ENCODE measurements at regions not wholly inside any gene's neighbourhood (a gene's known extent, or its start where the extent isn't known, plus 50 kb on each side); places are given as distances from the start of the nearest gene placed in this dataset.
"Not testable (repeated sequence)": the region's sequence is repeated elsewhere in the genome, so short reads cannot be mapped to it uniquely, and the experiment has no call there.

DNA sequence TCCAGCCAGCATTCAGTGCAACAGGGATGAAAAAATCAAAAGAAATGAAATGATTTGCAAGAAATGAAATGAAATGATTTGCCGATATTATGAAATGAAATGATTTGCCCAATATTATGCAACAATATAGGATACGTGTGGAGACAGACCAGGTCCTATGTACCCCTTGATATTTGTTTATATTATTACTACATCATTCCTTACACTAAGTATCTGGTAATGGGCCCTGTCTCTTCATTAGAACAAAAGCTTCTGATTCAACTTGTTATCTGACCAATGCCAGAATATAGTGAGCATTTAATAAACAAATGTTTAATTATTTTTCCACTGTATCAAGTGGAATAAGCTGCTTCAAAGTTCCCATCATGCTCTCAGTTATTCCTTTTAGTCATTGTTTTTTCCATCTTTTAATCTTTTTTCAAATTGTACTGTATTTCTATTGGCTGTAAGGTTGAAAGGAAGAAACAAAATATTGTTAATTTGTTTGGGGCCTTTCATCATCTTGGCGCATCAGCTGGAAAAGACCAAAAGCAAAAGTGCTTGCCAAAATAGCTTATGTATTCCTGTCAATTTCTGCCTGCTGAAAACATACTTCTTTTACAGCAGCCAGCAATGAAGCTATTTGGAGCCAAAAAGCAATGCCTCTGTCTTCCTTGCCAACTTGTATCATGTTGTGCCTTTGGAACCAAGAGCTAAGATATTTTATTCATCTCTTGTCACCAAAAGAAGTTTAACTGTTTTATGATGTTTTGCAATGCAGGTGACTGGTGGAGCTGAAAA lies 2314.9 kb downstream of the LRRC4C start:
- no peak for DNase-seq (ENCODE audit: low spot score)

DNA sequence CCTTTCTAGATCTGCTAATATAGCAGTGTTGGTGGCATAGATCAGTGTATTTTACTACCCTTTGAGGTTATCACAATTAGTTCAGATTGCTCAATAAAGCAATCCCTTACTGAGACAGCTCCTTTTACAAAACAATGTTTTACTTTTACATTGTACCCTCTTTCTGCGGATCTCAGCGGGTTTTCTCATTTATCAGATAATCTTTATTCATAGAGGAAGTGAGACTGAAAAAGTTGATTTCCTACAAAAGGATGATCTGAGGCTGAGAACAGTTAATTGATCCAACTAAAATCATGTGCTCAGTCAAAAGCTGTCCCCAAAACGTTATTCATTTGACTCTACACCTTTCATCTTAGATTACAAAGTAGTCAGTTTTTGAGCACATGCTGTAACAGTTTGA lies 2319.9 kb downstream of the LRRC4C start:
- no peak for DNase-seq (ENCODE audit: low spot score)

DNA sequence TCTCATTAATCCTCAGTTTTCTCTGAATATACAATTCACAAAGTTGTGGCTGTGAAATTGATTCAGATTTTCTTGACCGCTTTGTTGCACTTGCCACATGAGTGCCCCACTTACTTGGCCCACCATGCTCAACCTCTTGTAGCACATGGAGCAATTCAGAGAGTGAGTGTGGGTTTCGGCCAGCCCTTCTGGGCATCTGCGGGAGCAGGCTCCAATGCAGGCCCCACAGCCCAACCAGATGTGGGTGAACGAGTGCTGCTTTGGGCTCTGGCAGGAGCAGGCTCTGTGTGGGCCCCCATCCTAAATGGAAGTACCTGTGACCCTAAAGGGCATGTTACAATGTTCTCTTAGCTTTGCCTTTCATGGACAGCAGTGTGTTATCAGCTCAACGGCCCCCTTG lies 2338.6 kb downstream of the LRRC4C start:
- DNase-seq (ENCODE audit: low spot score), result no peak

DNA sequence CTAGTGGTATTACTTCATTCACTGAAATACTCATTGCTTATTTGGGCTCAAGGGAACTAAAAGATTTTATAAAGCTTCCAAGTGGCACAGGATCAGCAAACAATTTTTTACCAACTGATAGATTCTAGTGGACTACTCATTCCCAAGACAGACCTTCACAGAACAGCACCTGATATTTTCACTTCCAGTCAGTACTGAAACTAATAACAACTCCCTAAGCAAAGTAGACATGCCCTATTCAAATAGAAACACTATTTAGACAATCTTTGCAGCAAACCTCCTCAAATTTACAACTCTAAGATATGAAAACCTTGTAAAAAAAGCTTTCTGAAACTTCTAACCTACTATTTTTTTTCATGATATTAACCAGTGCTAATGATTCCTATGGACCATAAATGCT lies 2345.8 kb downstream of the LRRC4C start:
- DNase-seq (ENCODE audit: low spot score), result no peak

DNA sequence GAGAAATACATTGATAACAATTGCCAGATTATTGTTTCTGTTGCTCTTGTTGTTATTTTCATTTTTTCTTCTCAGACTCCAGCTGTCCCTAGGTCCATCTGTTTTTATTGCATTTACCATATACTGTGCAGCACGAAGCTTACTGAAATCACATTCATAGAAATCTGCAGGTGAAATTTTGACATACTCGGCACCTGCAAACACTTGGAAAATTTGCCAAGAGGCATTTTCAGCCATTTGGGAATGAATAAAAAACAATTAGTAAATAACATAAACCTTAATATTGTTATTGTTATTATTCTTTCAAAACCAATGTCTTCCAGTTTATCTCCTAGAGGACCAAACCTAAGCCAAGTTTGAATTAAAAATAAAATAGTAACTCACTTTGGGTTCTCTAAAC lies 2357.2 kb downstream of the LRRC4C start:
- DNase-seq (ENCODE audit: low spot score), result no peak

DNA sequence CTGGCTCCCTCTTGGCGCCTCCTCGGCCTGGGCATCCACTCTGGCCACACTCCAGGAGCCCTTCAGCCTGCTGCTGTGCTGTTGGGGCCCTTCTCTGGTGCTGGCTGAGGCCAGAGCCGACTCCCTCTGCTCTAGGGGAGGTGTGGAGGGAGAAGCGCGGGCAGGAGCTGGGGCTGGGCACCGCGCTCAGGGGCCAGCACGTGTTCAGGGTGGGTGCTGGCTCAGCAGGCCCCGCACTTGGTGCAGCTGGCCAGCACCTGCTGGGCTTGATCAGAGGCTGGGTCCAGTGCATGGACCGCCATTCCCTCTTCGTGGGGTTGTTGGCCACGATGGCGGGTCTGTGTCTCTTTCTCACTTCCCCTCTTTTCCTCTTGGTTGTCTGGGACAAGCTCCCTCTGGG lies 2381.0 kb downstream of the LRRC4C start:
- no peak for DNase-seq (ENCODE audit: low spot score)

DNA sequence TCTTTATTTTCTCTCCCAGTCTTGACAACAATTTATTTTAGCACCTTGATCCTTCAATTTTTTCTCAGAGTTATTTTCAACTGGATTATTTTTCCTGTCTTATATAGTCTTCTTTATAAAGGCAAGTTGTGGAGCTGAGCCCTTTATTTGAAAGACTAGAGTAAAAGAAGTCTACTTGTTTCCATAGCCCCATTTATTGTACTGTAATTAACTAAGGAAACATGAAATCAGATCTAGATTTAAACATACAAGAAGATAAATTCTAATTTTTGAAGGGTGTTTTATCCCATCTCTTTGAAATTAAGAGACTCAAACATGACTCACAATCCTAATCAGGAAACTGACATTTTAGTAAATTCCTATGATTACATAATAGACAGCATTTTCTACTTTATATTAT lies 2421.8 kb downstream of the LRRC4C start:
- DNase-seq (ENCODE audit: low spot score), result no peak

DNA sequence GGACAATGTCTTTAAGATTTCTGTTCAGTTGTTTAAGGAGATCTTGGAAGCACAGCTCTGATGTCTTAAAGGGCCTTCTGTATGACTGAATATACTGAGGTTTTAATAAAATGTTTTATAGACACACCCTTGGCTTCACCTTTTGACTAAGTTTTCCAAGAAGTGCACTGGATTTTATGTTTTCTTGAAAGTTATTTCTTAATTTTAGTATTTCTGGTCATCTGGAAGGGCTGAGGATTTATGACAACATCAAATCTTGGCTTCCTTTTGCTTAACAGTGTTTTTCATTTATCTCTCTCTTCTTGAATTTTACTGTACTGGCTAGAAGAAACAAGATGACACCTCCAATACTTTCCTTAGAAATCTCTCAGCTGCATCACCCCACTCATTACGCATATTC lies 2423.4 kb downstream of the LRRC4C start:
- DNase-seq (ENCODE audit: low spot score), result no peak

DNA sequence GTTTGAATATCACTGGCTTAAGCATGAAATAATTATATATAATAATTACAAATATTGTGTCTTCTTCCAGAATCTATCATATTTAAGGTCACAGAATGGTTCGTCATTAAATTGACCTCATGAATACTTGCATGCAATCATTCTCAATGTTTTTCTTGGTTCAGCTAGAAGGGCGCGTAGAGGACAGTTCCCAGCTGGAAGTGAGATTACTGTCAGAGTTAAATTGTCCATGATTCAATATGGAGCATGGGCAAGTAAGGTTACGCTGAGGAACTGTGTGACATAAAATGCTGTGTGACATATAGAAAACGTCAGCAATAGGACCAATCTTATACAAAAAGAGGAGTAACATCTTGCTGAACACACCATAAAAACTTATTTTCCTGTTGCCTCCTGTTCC lies 2423.5 kb upstream of the RAG2 start:
- no peak for DNase-seq (ENCODE audit: low spot score)

DNA sequence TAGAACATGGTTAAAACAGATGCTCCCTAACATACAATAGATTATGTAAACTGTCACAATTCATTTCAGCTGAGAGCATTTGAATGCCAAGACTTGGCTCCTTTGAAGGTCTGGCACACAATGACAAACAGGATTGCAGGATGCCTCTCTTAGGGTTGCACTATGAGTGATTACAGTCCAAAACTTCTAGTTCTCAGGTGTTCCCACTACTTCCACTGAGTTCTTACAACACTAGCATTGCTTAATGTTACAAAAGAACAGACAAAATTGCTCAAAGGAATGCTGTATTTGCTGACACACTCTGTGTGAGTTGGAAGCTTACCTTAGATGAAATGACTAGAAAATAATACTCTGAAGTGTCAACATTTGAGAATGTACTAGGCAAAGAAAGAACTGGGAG lies 2413.8 kb upstream of the RAG2 start:
- DNase-seq (ENCODE audit: low spot score), result no peak

DNA sequence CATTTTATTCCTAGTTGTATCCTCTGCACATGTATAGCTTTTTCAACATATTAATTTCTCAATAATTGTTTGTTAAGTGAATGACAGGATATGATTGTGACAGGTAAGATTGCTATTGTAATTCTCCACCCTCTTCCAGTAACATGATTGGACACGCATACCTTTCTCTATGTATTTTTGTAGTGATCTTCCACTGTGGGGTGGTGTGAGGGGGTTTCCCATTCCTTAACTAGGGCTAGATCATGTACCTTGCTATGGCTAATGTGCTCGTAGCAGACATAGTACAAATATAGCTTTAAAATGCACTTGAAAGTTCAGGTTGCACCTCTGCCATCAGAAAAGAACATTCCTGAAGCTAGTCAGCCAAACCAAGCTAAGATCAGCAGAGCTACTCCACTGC lies 2392.8 kb upstream of the RAG2 start:
- no peak for DNase-seq (ENCODE audit: low spot score)

DNA sequence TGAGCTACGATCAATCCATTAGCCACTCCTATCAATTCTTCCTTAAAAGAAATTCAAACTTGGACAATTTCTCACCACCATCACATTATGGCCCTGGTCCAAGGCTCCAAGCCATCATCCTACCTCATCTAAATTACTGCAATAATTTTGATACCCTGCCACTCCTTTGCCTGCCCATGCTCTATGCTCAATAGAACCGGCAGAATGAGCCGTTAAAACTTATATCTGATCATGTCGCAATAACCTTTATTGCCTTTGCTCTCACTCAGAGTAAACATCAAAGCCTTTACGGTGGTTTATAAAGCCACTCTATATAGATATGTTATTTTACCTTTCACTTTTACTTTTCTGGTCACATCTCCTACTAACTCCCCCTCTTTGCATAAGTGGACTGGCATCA lies 2392.1 kb upstream of the RAG2 start:
- no peak for DNase-seq (ENCODE audit: low spot score)

DNA sequence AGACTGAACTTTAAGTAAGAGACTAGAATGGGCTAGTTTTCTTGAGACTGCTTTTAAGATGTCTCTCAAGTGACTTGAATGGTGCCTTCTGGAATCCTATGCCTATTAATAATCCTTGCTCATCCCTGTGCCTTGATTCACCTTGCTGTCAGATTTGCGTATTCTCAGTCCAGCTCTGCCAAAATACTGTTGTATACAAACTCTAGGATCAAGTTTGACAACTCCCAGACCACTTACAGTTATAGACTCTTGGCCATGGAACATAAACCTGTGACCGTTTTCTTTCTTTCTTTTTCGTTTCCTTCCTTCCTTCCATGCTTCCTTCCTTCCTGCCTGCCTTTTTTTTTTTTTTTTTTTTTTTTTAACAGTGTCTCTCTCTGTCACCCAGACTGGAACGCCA lies 2390.9 kb upstream of the RAG2 start:
- no peak for DNase-seq (ENCODE audit: low spot score)

DNA sequence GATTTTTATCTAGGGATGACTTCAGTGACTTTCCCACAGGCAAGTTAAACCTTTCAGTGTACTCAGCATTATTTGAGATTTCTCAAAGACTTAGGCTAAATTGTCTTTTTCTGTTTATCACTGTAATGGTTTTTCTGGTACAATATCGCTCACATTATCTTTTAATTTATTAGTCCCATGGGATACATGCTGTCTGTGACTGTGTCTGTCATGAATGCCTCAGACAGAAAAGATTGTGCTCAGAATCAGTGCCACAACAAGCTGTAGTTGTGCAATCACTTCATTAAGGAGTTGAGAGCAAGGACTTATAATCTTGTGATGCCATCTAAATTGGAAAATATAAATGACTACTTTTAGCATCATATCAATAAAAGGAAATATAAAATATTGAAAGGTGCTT lies 2374.2 kb upstream of the RAG2 start:
- no peak for DNase-seq (ENCODE audit: low spot score)

DNA sequence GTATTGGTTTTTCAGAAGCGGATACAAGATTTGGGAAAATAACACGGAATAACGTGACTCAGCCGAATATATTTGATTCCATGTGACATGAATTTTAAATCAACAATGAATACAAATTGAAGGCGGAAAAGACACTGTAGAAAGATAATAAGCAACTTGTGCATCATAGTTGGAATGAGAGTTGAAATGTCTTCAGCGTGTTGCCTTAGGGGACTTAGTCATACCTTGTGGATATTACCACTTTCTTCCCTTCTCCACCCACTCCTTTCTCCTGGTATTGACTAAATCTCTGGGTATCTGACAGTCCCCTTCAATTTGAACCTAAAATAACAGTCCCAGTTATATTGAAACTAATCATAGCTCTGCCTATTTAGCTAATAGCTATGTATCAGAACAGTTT lies 2373.1 kb upstream of the RAG2 start:
- no peak for DNase-seq (ENCODE audit: low spot score)

DNA sequence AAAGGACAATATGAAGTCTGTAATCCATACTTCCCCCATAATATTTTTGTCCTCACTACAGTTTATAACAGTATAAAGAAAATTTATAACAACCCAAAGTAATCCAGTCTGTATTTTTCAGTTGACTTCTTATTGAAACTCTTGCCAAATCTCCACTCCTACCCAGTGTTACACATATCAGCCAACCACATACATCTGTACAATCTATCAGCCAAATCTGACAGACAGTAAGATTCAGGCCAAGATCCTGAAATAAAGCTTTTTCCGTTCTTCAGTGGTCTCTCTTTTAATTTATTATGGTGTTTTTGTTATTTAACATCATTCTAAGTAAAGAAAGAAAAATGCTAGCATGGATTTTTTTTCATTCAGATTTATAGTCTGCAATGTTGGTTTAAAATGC lies 2370.9 kb upstream of the RAG2 start:
- no peak for DNase-seq (ENCODE audit: low spot score)

DNA sequence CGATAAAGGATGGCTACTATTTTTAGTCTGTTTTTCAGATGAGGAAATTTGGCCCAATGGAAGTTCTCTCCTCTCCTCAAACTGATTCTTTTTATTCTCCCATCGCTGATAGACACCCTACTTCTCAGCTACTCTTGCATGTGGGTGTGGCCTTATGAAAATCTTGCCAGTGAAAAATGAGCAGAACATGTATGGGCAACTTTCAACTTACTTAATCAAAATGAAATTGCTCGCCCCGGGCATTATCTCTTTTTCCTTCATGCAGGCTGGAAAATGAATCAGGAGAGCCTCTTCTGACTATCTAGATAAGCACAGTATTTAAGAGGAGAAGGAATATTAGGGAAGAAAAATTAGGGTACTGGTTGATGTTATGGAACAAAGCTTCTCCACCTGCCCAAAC lies 2354.7 kb upstream of the RAG2 start:
- no peak for DNase-seq (ENCODE audit: low spot score)

DNA sequence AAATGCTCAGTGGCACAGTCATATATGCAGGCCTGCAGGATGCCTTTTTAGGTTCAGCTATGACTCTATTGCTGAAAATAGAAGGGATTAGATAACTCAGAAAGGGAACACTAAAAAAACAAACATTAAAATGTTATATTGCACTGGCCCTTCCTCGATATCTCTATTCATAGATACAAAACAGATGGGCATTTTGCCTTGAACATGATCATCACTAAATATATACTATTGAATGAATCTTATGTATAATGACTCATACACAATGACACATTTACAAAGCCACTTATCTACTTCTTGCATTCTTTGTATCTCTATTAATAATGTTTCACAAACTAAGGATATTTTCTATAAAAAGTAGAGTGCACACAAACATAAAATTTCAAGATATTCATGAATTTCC lies 2352.8 kb upstream of the RAG2 start:
- no peak for DNase-seq (ENCODE audit: low spot score)

DNA sequence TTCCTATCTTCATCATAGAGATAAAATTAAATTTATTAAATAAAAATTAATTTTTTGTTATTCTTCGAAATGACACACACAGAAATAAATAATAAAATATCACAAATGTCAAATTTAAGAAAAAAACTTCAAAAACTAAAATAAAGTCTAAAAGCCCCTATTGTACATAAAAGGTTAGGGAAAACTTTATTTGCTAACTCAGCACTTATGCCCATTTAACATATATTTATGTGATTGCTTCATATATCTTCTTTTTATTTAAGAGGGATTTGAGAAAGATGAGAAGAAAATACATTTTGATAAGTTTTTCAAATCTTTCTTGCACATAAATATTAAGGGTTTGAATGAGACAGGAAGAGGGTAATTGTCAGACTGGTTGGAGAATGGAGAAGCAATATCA lies 2350.4 kb upstream of the RAG2 start:
- no peak for DNase-seq (ENCODE audit: low spot score)

DNA sequence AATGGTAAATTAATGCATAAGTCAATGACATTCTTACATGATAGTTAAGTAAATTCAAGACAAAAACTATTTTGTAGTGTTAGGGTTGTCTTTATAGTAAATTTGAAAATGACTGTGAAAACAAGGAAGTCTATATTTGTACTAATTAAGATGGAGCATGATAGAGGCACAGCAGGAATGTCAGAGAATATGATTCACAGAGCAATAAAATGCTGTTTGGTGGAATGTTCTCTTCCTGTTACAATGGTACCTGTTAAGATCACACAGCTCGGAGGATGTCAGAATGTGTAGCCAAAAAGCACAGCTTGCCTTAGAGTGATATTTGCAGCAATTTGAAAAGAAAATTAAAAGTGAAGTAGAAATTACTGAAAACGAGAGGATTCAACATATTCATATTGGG lies 2339.7 kb upstream of the RAG2 start:
- peak; percentile 4 for DNase-seq (ENCODE audit: low spot score)

DNA sequence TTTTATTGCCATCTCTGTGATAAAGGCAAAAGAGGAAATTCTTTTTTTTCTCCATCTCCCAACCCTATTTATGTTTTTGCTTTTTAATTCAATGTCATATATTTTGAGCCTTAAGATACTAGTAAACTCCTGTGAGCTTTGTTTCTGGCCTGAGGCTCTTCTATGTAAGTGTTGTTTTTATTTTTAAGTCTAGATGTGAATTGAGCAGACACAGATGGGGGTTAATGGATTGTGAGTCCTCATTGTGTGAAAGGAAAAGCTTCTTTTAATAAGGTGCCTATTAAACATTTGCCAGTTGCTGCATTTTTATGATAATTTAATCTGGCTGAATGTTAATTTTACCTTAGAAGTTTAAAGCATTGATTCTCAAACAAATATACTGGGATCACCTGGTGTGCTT lies 2337.9 kb upstream of the RAG2 start:
- no peak for DNase-seq (ENCODE audit: low spot score)

DNA sequence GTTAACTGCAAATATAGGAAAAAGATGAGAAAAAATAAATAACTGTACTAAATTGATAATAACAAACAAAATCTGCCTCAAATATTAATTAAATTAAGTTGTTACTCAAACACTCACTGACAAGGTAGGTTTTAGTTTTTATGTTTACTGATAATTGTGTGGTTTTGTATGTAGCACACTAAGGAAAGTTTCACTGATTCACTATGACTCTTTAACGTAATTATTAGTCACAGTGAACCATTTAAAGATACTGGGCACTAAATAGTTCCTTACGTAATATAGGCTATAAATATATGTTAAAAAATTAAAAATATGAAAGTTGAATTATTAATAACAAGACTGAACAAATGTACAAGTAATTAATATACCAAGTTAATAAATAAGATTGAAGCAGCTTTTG lies 2330.0 kb upstream of the RAG2 start:
- no peak for DNase-seq (ENCODE audit: low spot score)

DNA sequence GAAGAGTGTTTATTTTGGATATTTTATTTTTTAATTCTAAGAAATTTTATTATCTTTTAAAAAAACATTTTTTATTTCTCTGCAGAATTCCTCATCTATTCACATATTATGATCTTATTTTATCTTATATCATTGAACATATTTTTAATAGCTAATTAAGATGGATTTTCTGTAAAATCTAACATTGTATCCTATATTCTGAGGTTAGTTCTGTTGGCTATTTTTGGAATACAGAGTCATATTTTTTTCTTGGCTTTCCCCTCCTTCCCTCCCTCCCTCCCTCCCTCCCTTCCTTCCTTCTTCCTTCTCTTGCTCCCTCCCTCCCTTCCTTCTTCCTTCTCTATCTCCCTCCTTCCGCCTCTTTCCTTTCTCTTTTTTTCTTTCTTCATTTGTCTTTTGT lies 2326.6 kb upstream of the RAG2 start:
- DNase-seq (ENCODE audit: low spot score), result no peak

DNA sequence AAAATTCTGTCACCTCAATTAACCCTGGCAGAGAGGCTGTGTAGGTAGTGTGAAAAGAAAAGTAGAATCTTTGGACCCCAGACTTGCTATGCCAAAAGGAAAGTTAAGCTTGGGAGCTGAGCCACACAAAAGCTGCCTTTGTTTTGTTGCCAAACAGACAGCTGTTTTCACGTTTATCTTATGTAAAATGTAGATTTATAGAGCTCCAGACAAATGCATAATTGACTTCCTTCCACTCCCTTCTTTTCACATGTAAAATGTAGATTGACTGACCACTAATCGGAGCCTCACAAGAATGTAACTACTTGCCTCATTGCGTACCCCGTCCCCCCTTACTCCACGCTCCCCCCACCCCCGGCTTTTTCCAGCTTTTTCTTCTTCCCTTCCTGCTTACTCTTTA lies 2302.2 kb upstream of the RAG2 start:
- no peak for DNase-seq (ENCODE audit: low spot score)

DNA sequence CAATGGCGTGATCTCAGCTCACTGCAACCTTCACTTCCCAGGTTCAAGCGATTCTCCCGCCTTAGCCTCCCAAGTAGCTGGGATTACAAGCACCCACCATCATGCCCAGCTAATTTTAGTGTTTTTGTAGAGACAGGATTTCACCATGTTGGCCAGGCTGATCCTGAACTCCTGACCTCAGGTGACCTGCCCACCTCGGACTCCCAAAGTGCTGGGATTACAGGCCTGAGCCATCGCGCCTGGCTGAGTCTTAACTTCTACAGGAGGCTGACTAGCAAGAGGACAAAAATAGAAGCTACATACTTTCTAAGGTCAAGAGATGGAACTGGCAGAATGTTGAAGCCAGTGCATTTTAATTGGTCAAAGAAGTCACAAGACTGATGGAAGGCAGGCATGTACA lies 2296.2 kb upstream of the RAG2 start:
- DNase-seq (ENCODE audit: low spot score), result not testable (repeated sequence)
